HG02610 (cell line): ENCODE measurements at regions not wholly inside any gene's neighbourhood (a gene's known extent, or its start where the extent isn't known, plus 50 kb on each side); places are given as distances from the start of the nearest gene placed in this dataset.
"Not testable (repeated sequence)": the region's sequence is repeated elsewhere in the genome, so short reads cannot be mapped to it uniquely, and the experiment has no call there.

Experiments used
- ATAC-seq: cut with Tn5 transposase; IDR thresholded peaks from one replicate; pipeline ENCODE4 v1.9.1; 2021; ENCODE audit warnings: mild to moderate bottlenecking, moderate library complexity; ENCODE audit not compliant: unreplicated experiment

DNA sequence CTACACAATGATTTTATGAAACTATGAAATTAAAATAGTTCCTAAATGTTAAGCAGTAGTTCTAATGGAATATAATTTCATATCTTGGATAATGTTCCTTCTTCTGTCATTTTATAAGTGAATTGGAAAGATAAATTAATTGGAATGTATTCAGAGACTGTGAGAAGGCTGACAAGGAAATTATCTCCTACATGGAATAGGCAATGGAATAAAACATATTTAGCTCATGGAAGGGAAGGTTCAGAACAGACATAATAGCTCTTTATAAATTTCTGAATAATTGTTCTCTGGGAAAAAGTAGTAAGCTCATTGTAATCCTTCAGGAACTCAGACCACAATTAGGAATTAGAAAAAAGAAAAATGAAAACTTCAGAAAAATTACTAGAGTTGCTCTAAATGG, 1172.3 kb upstream of the SORCS1 start:
- ATAC-seq = no peak

DNA sequence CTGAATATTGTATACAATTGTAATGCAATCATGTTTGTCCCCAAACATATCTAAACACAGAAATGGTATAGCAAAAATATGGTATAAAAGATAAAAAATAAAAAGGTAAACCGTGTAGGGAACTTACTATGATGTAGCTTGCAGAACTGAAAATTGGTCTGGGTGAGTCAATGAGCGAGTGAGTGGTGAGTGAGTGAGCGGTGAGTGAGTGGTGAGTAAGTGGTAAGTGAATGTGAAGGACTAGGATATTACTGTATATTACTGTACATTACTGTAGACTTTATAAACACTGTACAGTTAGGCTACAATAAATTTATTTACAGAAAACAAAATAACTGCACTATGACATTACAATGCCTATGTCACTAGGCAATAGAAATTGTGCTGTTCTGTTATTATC, 1163.2 kb upstream of the SORCS1 start:
- no peak for ATAC-seq

DNA sequence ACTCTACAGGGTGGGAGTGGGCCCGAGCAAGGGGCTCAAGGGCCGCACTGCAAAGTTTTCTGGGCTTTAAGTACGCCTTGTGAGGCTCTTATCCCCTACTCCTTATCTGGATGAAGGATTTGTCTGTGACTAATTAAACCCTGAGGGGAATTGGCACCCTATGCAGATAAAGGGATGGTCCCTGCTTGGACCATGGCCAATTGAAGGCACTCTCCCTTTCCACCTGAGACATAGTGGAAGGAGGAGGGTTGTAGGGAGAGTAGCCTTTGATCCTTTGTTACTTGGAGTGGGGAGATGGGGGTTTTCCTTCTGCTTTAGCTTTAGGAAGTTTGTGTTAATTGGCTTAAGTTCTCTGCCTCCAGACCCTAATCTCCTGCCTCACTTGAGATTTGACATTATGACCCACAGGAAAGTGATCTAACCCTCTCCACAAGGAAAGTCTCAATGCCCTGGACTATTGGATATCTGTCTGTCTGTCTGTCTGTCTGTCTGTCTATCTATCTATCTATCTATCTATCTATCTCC, 1158.8 kb upstream of the SORCS1 start:
- no peak for ATAC-seq

DNA sequence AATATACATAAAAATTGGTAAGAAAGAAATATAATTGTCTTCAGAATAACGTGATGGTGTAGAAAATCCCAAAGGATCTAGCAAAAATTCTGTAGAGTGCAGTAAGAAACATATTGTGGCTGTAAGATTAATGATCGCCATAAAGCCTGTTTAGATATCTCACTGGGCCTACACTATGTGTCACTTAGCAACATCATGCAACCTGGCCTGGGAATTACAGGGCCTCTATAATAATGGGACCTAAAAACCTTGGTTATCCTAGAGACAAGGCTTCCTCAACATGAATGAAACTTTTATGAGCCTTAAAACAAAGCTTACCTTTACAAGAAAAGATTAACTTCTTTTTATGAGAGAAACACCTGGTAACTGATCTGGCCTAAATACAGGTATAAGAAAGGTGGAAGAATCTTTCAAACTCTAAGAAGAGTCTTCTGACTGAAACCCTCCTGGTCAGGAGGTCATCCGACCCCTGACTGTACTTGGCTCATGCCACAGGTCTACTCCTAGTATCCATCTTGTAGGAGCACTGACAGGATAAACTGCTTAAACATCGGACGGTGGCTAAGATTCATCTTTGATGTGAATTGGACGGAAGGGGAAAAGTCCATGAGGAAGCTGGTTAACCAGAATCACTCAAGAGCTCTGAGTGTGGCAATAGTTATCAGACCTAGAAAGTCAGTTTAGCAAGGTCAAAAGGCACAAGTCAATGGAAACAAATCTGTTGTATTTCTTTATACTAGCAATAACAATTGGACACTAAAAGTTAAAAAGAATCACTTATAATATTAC, 1155.1 kb upstream of the SORCS1 start:
- no peak for ATAC-seq

DNA sequence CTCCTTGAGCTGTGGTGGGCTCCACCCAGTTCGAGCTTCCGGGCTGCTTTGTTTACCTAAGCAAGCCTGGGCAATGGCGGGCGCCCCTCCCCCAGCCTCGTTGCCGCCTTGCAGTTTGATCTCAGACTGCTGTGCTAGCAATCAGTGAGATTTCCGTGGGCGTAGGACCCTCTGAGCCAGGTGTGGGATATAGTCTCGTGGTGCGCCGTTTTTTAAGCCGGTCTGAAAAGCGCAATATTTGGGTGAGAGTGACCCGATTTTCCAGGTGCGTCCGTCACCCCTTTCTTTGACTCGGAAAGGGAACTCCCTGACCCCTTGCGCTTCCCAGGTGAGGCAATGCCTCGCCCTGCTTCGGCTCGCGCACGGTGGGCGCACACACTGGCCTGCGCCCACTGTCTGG, 1151.1 kb upstream of the SORCS1 start:
- not testable (repeated sequence) for ATAC-seq

- ATAC-seq = no peak
These were observed 1143.4 kb upstream of the SORCS1 start for GRCh38 chr10:108307925-108308312.

DNA sequence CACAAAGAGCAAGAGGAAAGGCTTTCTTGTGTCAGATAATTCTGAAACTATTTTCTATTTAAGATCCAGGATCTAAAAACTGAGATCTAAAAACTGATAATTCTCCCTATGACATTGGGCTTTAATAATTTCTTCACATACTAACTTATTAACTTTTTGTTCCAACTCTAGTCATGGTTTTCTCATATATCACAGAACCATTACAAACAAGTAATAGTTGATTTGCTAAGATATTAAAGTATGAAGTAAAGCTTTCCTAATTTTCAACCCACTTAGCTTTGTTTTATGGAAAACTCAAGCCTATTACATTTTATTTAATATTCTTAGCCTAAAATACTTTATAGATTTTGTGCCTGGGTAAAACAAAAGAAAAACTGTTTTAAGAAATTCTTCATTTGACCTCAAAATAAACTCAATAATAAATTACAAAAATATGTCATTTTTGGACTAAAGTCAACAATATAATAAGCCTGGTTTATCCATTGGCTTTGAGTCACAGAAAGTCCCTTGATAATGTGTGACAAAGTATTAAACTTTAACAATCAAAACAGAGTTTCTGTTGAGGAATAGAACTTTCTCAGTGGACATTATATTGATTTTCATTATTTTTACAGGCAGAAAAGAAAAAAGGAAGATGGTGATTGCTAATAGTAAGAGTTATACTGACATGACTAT, 1142.9 kb upstream of the SORCS1 start:
- no peak for ATAC-seq

GRCh38 chr10:108303149-108303548, 1138.6 kb upstream of the SORCS1 start:
- ATAC-seq = no peak

GRCh38 chr10:108301002-108301401, 1136.5 kb upstream of the SORCS1 start:
- no peak for ATAC-seq

DNA sequence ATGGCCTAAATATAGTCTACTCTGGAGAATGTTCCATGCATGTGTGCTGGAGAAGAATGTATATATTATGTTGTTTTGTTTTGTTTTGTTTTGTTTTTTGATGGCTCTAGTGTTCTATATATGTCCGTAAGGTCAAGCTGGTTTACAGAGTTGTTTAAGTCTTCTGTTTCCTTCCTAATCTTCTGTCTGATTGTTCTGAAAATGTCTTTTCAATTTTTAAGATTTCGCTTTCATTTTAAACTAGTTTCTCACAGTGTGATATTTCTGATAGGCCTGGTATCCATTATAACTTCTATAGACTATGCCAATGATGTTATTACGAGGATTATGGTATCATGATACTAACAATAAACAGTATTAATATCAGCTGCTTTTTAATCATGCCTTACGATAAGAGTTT, 1126.3 kb upstream of the SORCS1 start:
- no peak for ATAC-seq

GRCh38 chr10:108275895-108276685, 1111.6 kb upstream of the SORCS1 start:
- no peak for ATAC-seq

GRCh38 chr10:108260383-108260906, 1095.9 kb upstream of the SORCS1 start:
- ATAC-seq = no peak

- ATAC-seq = no peak
These were observed 1089.6 kb upstream of the SORCS1 start for GRCh38 chr10:108254089-108254488.

DNA sequence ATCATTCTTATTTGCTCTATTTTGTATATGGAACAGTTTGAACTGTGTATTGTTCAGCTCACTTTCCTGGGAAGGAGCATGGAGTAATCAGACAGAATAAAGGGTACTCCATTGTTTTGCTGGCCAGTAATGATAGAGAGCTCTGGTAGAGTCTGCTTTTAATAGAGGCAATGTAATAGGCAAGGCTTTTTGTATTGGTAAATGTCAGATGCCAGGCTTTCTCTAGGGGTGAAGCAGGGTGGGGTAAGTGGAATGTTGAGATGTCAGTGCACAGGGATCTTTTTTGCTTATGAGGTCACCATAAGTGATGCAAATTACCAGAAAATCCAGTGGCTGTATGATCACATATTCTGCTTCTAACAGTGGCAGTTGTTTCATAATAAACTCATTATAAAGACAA, 1088.3 kb upstream of the SORCS1 start:
- ATAC-seq = no peak

DNA sequence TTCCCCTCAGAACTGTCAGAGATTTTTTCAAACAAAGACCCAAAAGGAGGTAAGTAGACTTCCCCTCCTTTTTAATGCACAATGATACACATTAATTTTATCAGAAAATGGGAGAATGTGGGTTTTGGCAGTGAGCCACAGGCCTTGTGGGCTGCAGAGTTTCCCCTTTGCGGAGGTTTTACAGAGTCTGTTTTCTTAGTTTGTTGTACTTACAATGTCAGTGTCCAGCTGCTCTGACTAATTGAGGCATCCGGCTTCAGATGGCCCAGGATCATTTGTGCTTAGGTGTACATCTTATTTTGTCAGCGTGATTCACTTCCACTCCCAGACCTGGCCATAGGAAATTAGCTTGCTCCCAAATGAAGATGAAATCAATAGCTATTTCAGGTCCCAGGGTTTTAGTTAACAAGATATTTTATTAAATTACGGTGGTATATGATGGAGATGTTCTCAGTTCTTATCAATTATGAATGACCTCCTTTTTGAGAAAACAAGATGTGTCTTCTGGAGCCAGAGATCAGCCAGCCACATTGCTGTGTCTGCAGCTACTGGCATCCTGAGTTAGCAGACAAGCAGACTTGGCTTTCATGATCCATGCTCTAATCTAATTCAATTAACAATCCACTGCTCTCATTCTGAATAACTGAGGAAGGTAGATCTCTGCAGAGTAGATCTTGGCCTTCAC, 1086.6 kb upstream of the SORCS1 start:
- no peak for ATAC-seq

- ATAC-seq = no peak
These were observed 1085.4 kb upstream of the SORCS1 start for GRCh38 chr10:108249940-108250339.

DNA sequence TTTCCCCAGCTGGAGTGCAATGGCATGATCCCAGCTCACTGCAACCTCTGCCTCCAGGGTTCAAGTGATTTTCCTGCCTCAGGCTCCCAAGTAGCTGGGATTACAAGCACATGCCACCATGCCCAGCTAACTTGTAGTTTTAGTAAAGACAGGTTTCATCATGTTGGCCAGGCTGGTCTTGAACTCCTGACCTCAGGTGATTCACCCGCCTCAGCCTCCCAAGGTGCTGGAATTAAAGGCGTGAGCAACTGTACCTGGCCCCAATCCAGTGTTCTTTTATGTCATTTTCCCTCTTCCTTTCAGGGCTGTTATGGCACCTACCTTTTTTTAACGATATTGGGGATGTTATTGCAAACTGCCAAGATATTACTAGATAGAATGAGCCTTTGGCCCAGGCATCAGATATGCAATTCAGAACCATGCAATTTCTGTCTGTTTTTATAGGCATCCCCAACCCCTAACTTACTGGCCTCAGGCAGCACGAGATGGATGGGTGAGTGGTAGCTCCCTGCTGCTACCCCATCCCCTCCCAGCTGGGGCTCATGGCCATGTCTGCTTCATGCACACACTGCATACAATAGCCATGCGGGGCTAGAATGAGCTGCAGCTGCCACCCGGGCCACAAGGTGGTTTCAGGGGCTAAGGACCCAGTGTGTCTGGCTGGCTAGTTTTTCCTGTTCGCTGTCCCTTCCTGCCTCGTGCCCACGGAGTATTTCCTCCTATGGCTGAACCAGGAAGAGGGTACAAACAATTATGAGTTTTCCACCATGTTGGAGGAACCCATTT, 1080.1 kb upstream of the SORCS1 start:
- no peak for ATAC-seq

GRCh38 chr10:108241166-108241565, 1076.7 kb upstream of the SORCS1 start:
- ATAC-seq = no peak

- no peak for ATAC-seq
These were observed 1073.8 kb upstream of the SORCS1 start for GRCh38 chr10:108238261-108238660.
